Liver (tissue), 3 donors: ENCODE measurements at regions not wholly inside any gene's neighbourhood (a gene's known extent, or its start where the extent isn't known, plus 50 kb on each side); places are given as distances from the start of the nearest gene placed in this dataset.

ENCODE experiments used
- CTCF ChIP-seq: fragments of 150-350 bp; IDR thresholded peaks from 2 replicates; pipeline ENCODE4 v1.5.1; 2017; ENCODE audit warnings: improper control_type of control experiment, low read depth, low read length; ENCODE audit not compliant: missing input control
- EGR1 ChIP-seq, 2 donors: IDR thresholded peaks; 2 replicates each; pipeline ENCODE4 v1.6.1; 2016 to 2018; ENCODE audit warnings: antibody characterized with exemption in 2 of 2, low read depth in 2 of 2
- JUND ChIP-seq, 2 donors: IDR thresholded peaks; 2 replicates each; pipeline ENCODE4 v1.6.1; 2016; ENCODE audit warnings: antibody characterized with exemption in 2 of 2
- RXRA ChIP-seq, 2 donors: IDR thresholded peaks; 2 replicates each; pipeline ENCODE4 v1.6.1; 2017 to 2018; ENCODE audit warnings: antibody characterized with exemption in 2 of 2, mild to moderate bottlenecking in 1 of 2
- donor health status: healthy.
- donor health status: healthy.

GRCh38 chr6:139647016-139647415 is 272.6 kb upstream of the CITED2 start:
- TF ChIP-seq CTCF, result no peak
- no peak for TF ChIP-seq EGR1 (IDR thresholded peaks at IDR 0.05; ENCODE audit: low read depth in 2 of 2)
- TF ChIP-seq RXRA (IDR thresholded peaks at IDR 0.05), result no peak
- no peak for TF ChIP-seq JUND (IDR thresholded peaks at IDR 0.05)
